A673 (cell line): ENCODE measurements at regions not wholly inside any gene's neighbourhood (a gene's known extent, or its start where the extent isn't known, plus 50 kb on each side); places are given as distances from the start of the nearest gene placed in this dataset.

Source experiments
- BruUV-seq: library from RNA; stranded (reverse); fragments of 400-500 nt; replicated peaks from 2 replicates; lab custom pipeline; 2021; lab: Mats Ljungman, UMichigan
- CTCF ChIA-PET: fragments of 300-600 bp; sonication (Branson Sonifier 250); formaldehyde crosslinking; loops from one replicate; lab custom pipeline; 2022; ENCODE audit warnings: antibody characterized with exemption; lab: Charles Lee
- POLR2A ChIA-PET: fragments of 300-600 bp; sonication (Branson Sonifier 250); formaldehyde crosslinking; loops from one replicate; lab custom pipeline; 2022; ENCODE audit warnings: antibody characterized with exemption; ENCODE audit not compliant: low non-redundant PET; lab: Charles Lee
- DNase-seq: peaks from one replicate; pipeline ENCODE4 v3.0.0-alpha.2; 2015; ENCODE audit warnings: low spot score
- H3K27ac ChIP-seq: fragments of 200-600 bp; sonication (generic); 2 replicates; pipeline ENCODE4 v1.5.1; 2016; ENCODE audit warnings: mixed run types, low read depth, mild to moderate bottlenecking, mixed read lengths, antibody characterized with exemption, low read length; ENCODE audit not compliant: poor library complexity, severe bottlenecking
- H3K27me3 ChIP-seq: fragments of 200-600 bp; sonication (generic); replicated peaks from 2 replicates; pipeline ENCODE4 v1.6.1; 2017; ENCODE audit warnings: mixed run types, low read depth, mild to moderate bottlenecking, mixed read lengths, antibody characterized with exemption, low read length; ENCODE audit not compliant: insufficient read depth, poor library complexity
- H3K36me3 ChIP-seq: fragments of 200-600 bp; sonication (generic); 2 replicates; pipeline ENCODE4 v1.6.1; 2016; ENCODE audit warnings: mixed run types, mild to moderate bottlenecking, mixed read lengths, antibody characterized with exemption, low read length; ENCODE audit not compliant: insufficient read depth, poor library complexity, severe bottlenecking
- H3K4me1 ChIP-seq: fragments of 200-600 bp; sonication (generic); 2 replicates; pipeline ENCODE4 v1.6.1; 2017; ENCODE audit warnings: mixed run types, mild to moderate bottlenecking, mixed read lengths, antibody characterized with exemption, low read length; ENCODE audit not compliant: insufficient read depth, poor library complexity, severe bottlenecking
- H3K4me3 ChIP-seq: fragments of 200-600 bp; sonication (generic); 2 replicates; pipeline ENCODE4 v1.5.1; 2016; ENCODE audit warnings: low read depth, mixed run types, mild to moderate bottlenecking, mixed read lengths, low read length; ENCODE audit not compliant: poor library complexity, severe bottlenecking
- H3K9me3 ChIP-seq: fragments of 200-600 bp; sonication (generic); 2 replicates; pipeline ENCODE4 v1.6.1; 2016; ENCODE audit warnings: mixed run types, low read depth, mild to moderate bottlenecking, mixed read lengths, antibody characterized with exemption, low read length; ENCODE audit not compliant: poor library complexity, severe bottlenecking
- EZH2 ChIP-seq: fragments of 200-600 bp; sonication (generic); IDR thresholded peaks from 2 replicates; pipeline ENCODE4 v1.6.1; 2017; ENCODE audit warnings: borderline replicate concordance, low read depth, mild to moderate bottlenecking, mixed read lengths, antibody characterized with exemption, low read length; ENCODE audit not compliant: poor library complexity, severe bottlenecking
- intact Hi-C: fragments of 100-400 bp; cut with micrococcal nuclease; formaldehyde crosslinking; loops from one replicate; pipeline ENCODE4 v1.10.0; 2022; ENCODE audit not compliant: unreplicated experiment
- TF ChIP-seq, protein P1 (sequence below): fragments of 300-800, 200-600 bp; sonication (generic); conservative IDR thresholded peaks from 2 replicates; pipeline ENCODE4 v1.5.1; 2017; ENCODE audit warnings: low read depth, mild to moderate bottlenecking, antibody characterized with exemption, low read length, moderate library complexity, mixed read lengths

DNA sequence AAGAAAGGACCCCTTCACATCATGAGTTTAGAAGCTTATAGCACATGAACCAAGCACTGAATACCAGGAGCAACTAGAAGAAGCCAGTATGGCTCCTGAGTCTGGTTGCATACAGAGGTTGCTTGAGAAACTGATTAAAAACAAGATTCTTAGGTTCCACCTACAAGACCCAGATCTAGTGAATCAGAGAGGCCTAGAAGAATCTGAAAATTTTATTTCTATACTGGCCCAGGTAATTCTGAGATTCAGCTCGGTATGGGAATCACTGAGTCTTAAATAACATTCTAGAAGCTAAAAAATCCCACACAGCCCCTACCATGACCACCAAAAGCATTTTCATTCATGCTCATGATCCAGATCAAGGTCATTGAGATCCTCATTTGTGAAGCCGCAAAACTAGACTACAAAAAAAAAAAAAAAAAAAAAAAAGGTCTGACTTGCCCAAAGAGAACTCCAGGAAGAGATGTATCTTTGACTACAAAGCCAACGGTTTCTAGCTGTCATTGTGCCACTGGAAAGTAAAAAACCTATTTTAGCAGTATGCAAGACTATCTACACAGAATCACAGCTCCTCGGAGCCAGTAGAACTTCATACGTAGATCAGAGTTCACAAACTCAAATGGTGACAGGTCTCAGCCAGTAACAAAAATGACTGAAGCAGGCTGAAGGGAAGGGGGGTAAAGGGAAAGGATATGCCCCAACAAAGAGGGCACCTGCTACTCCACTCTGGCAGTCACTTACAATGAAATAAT lies 168.4 kb upstream of the EGLN3 start:
- Histone ChIP-seq H3K9me3 (no peaks in the 10 kb centered on the region), H3K27me3 (no peaks in the 10 kb centered on the region), H3K4me1 (no peaks in the 10 kb centered on the region), H3K4me3 (no peak overlapping the region), H3K36me3 (no peaks in the 10 kb centered on the region), H3K27ac (no peak overlapping the region)
- CTCF ChIA-PET, result no interaction called here
- no TSS peak for BruUV-seq
- POLR2A ChIA-PET, result no interaction called here
- intact Hi-C loops, result no loop called here
- no peak for DNase-seq
- TF ChIP-seq, protein P1, sequence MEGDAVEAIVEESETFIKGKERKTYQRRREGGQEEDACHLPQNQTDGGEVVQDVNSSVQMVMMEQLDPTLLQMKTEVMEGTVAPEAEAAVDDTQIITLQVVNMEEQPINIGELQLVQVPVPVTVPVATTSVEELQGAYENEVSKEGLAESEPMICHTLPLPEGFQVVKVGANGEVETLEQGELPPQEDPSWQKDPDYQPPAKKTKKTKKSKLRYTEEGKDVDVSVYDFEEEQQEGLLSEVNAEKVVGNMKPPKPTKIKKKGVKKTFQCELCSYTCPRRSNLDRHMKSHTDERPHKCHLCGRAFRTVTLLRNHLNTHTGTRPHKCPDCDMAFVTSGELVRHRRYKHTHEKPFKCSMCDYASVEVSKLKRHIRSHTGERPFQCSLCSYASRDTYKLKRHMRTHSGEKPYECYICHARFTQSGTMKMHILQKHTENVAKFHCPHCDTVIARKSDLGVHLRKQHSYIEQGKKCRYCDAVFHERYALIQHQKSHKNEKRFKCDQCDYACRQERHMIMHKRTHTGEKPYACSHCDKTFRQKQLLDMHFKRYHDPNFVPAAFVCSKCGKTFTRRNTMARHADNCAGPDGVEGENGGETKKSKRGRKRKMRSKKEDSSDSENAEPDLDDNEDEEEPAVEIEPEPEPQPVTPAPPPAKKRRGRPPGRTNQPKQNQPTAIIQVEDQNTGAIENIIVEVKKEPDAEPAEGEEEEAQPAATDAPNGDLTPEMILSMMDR, result no peak
- no peak for TF ChIP-seq EZH2

DNA sequence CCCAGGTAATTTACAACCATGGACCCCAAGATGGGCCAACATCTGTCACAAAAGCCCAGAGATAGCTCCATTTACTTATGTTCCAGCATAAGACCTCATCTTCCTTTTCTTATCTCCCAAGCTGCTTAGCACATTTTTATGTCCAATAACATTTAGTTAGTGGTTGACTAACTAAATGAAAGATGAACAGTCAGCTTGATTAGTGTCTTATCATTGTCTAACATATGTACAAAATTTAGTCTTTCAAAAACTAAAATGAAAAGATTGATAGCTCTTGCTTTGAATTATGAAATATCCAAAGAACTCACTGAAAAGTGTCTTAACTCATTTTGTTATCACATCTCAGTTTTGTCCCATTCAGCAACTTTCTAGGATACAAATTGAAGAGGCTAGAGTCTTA lies 163.1 kb upstream of the EGLN3 start:
- no peaks in the 10 kb centered on the region for H3K27me3 ChIP-seq
- no peaks in the 10 kb centered on the region for H3K36me3 ChIP-seq
- H3K9me3 ChIP-seq, result no peaks in the 10 kb centered on the region
- H3K4me3 ChIP-seq, result no peak overlapping the region
- no peak overlapping the region for H3K27ac ChIP-seq
- H3K4me1 ChIP-seq, result no peaks in the 10 kb centered on the region
- POLR2A ChIA-PET, result no interaction called here
- BruUV-seq, result no TSS peak
- CTCF ChIA-PET, result no interaction called here
- intact Hi-C loops, result no loop called here
- DNase-seq, result no peak
- TF ChIP-seq EZH2, result no peak
- TF ChIP-seq, protein P1, result no peak

DNA sequence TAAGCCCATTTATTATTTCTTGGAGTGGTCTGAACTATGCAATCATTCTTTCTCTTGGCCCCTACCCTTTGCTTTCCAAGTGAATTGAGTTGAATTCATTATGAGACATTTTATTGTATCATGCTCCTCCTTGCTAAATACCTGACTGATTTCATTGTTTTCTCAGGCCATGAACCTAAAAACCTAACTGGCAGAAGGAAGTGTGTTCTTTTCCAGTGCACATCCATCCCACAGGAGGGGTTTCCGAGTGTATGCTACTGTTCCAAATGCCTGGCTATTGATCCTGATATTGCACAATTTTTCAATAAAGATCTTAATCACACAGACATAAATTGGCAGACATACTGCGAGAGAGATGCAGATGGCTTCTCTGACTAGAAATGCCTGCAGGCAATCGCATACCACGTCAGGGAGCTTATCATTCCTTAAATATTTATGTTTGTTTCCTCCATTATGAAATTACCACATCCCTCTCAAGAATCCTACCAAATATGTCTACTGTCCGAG lies 162.2 kb upstream of the EGLN3 start:
- peak; percentile 33 for DNase-seq
- no peaks in the 10 kb centered on the region for H3K36me3 ChIP-seq
- no peaks in the 10 kb centered on the region for H3K27me3 ChIP-seq
- intact Hi-C loops, result no loop called here
- CTCF ChIA-PET, result no interaction called here
- no TSS peak for BruUV-seq
- no peak overlapping the region for H3K4me3 ChIP-seq
- H3K4me1 ChIP-seq, result no peaks in the 10 kb centered on the region
- TF ChIP-seq, protein P1, result no peak
- no peak for TF ChIP-seq EZH2
- POLR2A ChIA-PET, result no interaction called here
- no peaks in the 10 kb centered on the region for H3K9me3 ChIP-seq
- no peak overlapping the region for H3K27ac ChIP-seq
